HepG2 (cell line): ENCODE measurements at regions not wholly inside any gene's neighbourhood (a gene's known extent, or its start where the extent isn't known, plus 50 kb on each side); places are given as distances from the start of the nearest gene placed in this dataset.

Experiments
- AHDC1 ChIP-seq: sonication (generic); formaldehyde crosslinking; IDR thresholded peaks from 2 replicates; pipeline ENCODE4 v1.5.1; 2020; ENCODE audit warnings: mild to moderate bottlenecking, missing genetic modification reagents, borderline replicate concordance
- CENPT ChIP-seq: sonication (generic); formaldehyde crosslinking; IDR thresholded peaks from 2 replicates; pipeline ENCODE4 v1.8.0; 2022; ENCODE audit warnings: low read depth, mild to moderate bottlenecking, moderate library complexity, missing genetic modification reagents
- MED1 ChIP-seq: sonication (generic); formaldehyde crosslinking; IDR thresholded peaks from 2 replicates; pipeline ENCODE4 v1.4.0; 2020; ENCODE audit warnings: missing genetic modification reagents
- PHB2 ChIP-seq: fragments of 450-650 bp; IDR thresholded peaks from 2 replicates; pipeline ENCODE4 v1.6.1; 2018; ENCODE audit not compliant: partially characterized antibody
- TEAD2 ChIP-seq: sonication (generic); formaldehyde crosslinking; IDR thresholded peaks from 2 replicates; pipeline ENCODE4 v1.9.0; 2021; ENCODE audit warnings: missing genetic modification reagents
- ZFP91 ChIP-seq: sonication (generic); formaldehyde crosslinking; IDR thresholded peaks from 2 replicates; pipeline ENCODE4 v1.9.0; 2022; ENCODE audit warnings: missing genetic modification reagents, mild to moderate bottlenecking, borderline replicate concordance
- ZNF75D ChIP-seq: sonication (generic); formaldehyde crosslinking; IDR thresholded peaks from 2 replicates; pipeline ENCODE4 v1.8.1; 2023; ENCODE audit warnings: missing genetic modification reagents, mild to moderate bottlenecking, borderline replicate concordance
- ZNF780A ChIP-seq: sonication (generic); formaldehyde crosslinking; IDR thresholded peaks from 2 replicates; pipeline ENCODE4 v1.8.0; 2022; ENCODE audit warnings: mild to moderate bottlenecking, missing genetic modification reagents, moderate library complexity
- TF ChIP-seq, protein P1 (sequence below): IDR thresholded peaks from 2 replicates; pipeline ENCODE4 v1.6.1; 2016; ENCODE audit warnings: low read depth
- TF ChIP-seq, protein P2 (sequence below): sonication (generic); formaldehyde crosslinking; IDR thresholded peaks from 2 replicates; pipeline ENCODE4 v1.4.0; 2020; ENCODE audit warnings: missing genetic modification reagents
- TF ChIP-seq, protein P3 (sequence below): sonication (generic); formaldehyde crosslinking; IDR thresholded peaks from 2 replicates; pipeline ENCODE4 v1.4.0; 2020; ENCODE audit warnings: mild to moderate bottlenecking, missing genetic modification reagents, borderline replicate concordance

DNA sequence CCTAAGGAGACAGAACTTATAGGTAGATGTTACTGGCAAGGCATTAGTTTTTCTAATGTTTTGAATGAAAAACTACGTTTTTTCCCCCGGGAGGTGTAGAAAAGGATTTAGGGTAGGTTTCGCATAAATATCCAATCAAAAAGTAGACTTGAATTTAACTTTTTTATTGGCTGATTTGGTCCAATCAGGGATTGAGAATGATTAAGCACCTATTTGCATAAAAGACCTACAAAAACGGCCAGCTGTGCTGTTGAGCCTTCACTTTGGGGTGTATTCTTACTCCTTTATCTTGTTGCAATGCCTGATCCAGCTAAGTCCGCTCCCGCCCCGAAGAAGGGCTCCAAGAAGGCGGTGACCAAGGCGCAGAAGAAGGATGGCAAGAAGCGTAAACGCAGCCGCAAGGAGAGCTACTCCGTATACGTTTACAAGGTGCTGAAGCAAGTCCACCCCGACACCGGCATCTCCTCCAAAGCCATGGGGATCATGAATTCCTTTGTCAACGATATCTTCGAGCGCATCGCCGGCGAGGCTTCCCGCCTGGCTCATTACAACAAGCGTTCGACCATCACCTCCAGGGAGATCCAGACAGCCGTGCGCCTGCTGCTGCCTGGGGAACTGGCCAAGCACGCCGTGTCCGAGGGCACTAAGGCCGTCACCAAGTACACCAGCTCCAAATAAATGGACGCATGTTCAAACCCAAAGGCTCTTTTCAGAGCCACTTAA lies 113.5 kb upstream of the BTN3A2 start (continued):
- TF ChIP-seq ZNF75D (CRISPR knock-in tag) (no peak), MED1 (CRISPR knock-in tag) (peak; percentile 58), AHDC1 (CRISPR knock-in tag) (no peak), TEAD2 (0 out of 2 replicates have a peak, but pooled peaks have one; percentile 29), ZNF780A (no peak), ZFP91 (peak; percentile 32; the same call in 1 of the 2 replicates), CENPT (CRISPR knock-in tag) (no peak), PHB2 (no peak)
- TF ChIP-seq, protein P1, sequence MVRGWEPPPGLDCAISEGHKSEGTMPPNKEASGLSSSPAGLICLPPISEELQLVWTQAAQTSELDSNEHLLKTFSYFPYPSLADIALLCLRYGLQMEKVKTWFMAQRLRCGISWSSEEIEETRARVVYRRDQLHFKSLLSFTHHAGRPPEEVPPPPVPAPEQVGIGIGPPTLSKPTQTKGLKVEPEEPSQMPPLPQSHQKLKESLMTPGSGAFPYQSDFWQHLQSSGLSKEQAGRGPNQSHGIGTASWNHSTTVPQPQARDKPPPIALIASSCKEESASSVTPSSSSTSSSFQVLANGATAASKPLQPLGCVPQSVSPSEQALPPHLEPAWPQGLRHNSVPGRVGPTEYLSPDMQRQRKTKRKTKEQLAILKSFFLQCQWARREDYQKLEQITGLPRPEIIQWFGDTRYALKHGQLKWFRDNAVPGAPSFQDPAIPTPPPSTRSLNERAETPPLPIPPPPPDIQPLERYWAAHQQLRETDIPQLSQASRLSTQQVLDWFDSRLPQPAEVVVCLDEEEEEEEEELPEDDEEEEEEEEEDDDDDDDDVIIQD (CRISPR knock-in tag), result no peak
- TF ChIP-seq, protein P2, sequence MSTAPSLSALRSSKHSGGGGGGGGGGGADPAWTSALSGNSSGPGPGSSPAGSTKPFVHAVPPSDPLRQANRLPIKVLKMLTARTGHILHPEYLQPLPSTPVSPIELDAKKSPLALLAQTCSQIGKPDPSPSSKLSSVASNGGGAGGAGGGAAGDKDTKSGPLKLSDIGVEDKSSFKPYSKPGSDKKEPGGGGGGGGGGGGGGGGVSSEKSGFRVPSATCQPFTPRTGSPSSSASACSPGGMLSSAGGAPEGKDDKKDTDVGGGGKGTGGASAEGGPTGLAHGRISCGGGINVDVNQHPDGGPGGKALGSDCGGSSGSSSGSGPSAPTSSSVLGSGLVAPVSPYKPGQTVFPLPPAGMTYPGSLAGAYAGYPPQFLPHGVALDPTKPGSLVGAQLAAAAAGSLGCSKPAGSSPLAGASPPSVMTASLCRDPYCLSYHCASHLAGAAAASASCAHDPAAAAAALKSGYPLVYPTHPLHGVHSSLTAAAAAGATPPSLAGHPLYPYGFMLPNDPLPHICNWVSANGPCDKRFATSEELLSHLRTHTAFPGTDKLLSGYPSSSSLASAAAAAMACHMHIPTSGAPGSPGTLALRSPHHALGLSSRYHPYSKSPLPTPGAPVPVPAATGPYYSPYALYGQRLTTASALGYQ (CRISPR knock-in tag), result peak; percentile 4; the same call in 1 of the 2 replicates
- TF ChIP-seq, protein P3, sequence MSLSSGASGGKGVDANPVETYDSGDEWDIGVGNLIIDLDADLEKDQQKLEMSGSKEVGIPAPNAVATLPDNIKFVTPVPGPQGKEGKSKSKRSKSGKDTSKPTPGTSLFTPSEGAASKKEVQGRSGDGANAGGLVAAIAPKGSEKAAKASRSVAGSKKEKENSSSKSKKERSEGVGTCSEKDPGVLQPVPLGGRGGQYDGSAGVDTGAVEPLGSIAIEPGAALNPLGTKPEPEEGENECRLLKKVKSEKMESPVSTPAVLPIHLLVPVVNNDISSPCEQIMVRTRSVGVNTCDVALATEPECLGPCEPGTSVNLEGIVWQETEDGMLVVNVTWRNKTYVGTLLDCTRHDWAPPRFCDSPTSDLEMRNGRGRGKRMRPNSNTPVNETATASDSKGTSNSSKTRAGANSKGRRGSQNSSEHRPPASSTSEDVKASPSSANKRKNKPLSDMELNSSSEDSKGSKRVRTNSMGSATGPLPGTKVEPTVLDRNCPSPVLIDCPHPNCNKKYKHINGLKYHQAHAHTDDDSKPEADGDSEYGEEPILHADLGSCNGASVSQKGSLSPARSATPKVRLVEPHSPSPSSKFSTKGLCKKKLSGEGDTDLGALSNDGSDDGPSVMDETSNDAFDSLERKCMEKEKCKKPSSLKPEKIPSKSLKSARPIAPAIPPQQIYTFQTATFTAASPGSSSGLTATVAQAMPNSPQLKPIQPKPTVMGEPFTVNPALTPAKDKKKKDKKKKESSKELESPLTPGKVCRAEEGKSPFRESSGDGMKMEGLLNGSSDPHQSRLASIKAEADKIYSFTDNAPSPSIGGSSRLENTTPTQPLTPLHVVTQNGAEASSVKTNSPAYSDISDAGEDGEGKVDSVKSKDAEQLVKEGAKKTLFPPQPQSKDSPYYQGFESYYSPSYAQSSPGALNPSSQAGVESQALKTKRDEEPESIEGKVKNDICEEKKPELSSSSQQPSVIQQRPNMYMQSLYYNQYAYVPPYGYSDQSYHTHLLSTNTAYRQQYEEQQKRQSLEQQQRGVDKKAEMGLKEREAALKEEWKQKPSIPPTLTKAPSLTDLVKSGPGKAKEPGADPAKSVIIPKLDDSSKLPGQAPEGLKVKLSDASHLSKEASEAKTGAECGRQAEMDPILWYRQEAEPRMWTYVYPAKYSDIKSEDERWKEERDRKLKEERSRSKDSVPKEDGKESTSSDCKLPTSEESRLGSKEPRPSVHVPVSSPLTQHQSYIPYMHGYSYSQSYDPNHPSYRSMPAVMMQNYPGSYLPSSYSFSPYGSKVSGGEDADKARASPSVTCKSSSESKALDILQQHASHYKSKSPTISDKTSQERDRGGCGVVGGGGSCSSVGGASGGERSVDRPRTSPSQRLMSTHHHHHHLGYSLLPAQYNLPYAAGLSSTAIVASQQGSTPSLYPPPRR (CRISPR knock-in tag), result no peak
